HEK293T (cell line): ENCODE measurements at regions not wholly inside any gene's neighbourhood (a gene's known extent, or its start where the extent isn't known, plus 50 kb on each side); places are given as distances from the start of the nearest gene placed in this dataset.

Experiments
- CTCF ChIA-PET: fragments of 350-600 bp; formaldehyde crosslinking; extraction: SDS; loops from one replicate; lab custom pipeline; 2021; ENCODE audit warnings: antibody characterized with exemption, inconsistent platforms; lab: Yijun Ruan, JAX
- POLR2A ChIA-PET: fragments of 350-600 bp; formaldehyde crosslinking; extraction: SDS; loops from one replicate; lab custom pipeline; 2020; ENCODE audit warnings: antibody characterized with exemption, inconsistent platforms; lab: Yijun Ruan, JAX
- DNase-seq: peaks from one replicate; pipeline ENCODE4 v3.0.0; 2012; ENCODE audit warnings: mixed read lengths; ENCODE audit errors: extremely low spot score
- ARNT ChIP-seq: fragments of 450-650 bp; IDR thresholded peaks from 2 replicates; pipeline ENCODE4 v1.6.1; 2017; ENCODE audit warnings: mild to moderate bottlenecking
- BHLHE40 ChIP-seq: fragments of 450-650 bp; IDR thresholded peaks from 2 replicates; pipeline ENCODE4 v1.6.1; 2016; ENCODE audit warnings: mild to moderate bottlenecking, moderate library complexity, borderline replicate concordance
- CTBP1 ChIP-seq: fragments of 450-650 bp; IDR thresholded peaks from 2 replicates; pipeline ENCODE4 v1.6.1; 2016; ENCODE audit warnings: borderline replicate concordance
- ELF4 ChIP-seq: fragments of 450-650 bp; IDR thresholded peaks from 2 replicates; pipeline ENCODE4 v1.6.1; 2017; ENCODE audit warnings: antibody characterized with exemption
- FOXA1 ChIP-seq: fragments of 450-650 bp; IDR thresholded peaks from 2 replicates; pipeline ENCODE4 v1.6.1; 2016; ENCODE audit warnings: mild to moderate bottlenecking
- FOXK2 ChIP-seq: fragments of 450-650 bp; IDR thresholded peaks from 2 replicates; pipeline ENCODE4 v1.6.1; 2016; ENCODE audit warnings: mild to moderate bottlenecking
- FOXM1 ChIP-seq: fragments of 450-650 bp; IDR thresholded peaks from 2 replicates; pipeline ENCODE4 v1.6.1; 2017; ENCODE audit warnings: mild to moderate bottlenecking, borderline replicate concordance
- HDGF ChIP-seq: fragments of 450-650 bp; IDR thresholded peaks from 2 replicates; pipeline ENCODE4 v1.6.1; 2017; ENCODE audit warnings: antibody characterized with exemption, borderline replicate concordance
- L3MBTL2 ChIP-seq: fragments of 450-650 bp; conservative IDR thresholded peaks from 2 replicates; pipeline ENCODE4 v1.6.1; 2016; ENCODE audit warnings: mild to moderate bottlenecking
- LEF1 ChIP-seq: fragments of 450-650 bp; IDR thresholded peaks from 2 replicates; pipeline ENCODE4 v1.6.1; 2017; ENCODE audit warnings: mild to moderate bottlenecking, borderline replicate concordance
- NFRKB ChIP-seq: fragments of 450-650 bp; IDR thresholded peaks from 2 replicates; pipeline ENCODE4 v1.6.1; 2016; ENCODE audit warnings: mild to moderate bottlenecking, moderate library complexity
- PKNOX1 ChIP-seq: fragments of 450-650 bp; IDR thresholded peaks from 2 replicates; pipeline ENCODE4 v1.6.1; 2016
- SP1 ChIP-seq: fragments of 450-650 bp; IDR thresholded peaks from 2 replicates; pipeline ENCODE4 v1.6.1; 2017
- SUZ12 ChIP-seq: fragments of 450-650 bp; IDR thresholded peaks from 2 replicates; pipeline ENCODE4 v1.6.1; 2016; ENCODE audit warnings: mild to moderate bottlenecking
- TARDBP ChIP-seq: fragments of 450-650 bp; IDR thresholded peaks from 2 replicates; pipeline ENCODE4 v1.6.1; 2016
- ZNF384 ChIP-seq: fragments of 450-650 bp; IDR thresholded peaks from 2 replicates; pipeline ENCODE4 v1.6.1; 2016

- ChIA-PET CTCF (no interaction called here), POLR2A (no interaction called here)
- no peak for DNase-seq
- TF ChIP-seq NFRKB, result no peak
These were observed 1415.2 kb downstream of the AACS start for GRCh38 chr12:126480451-126480850.

- no peak for TF ChIP-seq ZNF384
- TF ChIP-seq SP1, result no peak
- no peak for TF ChIP-seq FOXM1
- no peak for TF ChIP-seq FOXK2
- no peak for TF ChIP-seq BHLHE40
- no peak for TF ChIP-seq SUZ12
- TF ChIP-seq L3MBTL2, result no peak
- TF ChIP-seq LEF1, result no peak
- ChIA-PET POLR2A (no interaction called here), CTCF (no interaction called here)
- no peak for DNase-seq
These were observed 1416.5 kb downstream of the AACS start for GRCh38 chr12:126481688-126482087.

- no peak for DNase-seq
- TF ChIP-seq HDGF, result no peak
- no peak for TF ChIP-seq ELF4
- TF ChIP-seq ARNT, result no peak
- no peak for TF ChIP-seq ZNF384
- no peak for TF ChIP-seq SP1
- no peak for TF ChIP-seq LEF1
- no peak for TF ChIP-seq L3MBTL2
- TF ChIP-seq SUZ12, result no peak
- ChIA-PET POLR2A (no interaction called here), CTCF (no interaction called here)
These were observed 1417.1 kb downstream of the AACS start for GRCh38 chr12:126482238-126482889.

GRCh38 chr12:126483145-126484068, 1418.2 kb downstream of the AACS start:
- CTCF ChIA-PET, result no interaction called here
- DNase-seq, result no peak
- no peak for TF ChIP-seq PKNOX1
- no peak for TF ChIP-seq NFRKB
- no peak for TF ChIP-seq HDGF
- no peak for TF ChIP-seq ZNF384
- no peak for TF ChIP-seq BHLHE40
- no peak for TF ChIP-seq FOXA1
- no peak for TF ChIP-seq TARDBP
- TF ChIP-seq LEF1, result no peak
- no peak for TF ChIP-seq FOXM1
- no peak for TF ChIP-seq ARNT
- TF ChIP-seq FOXK2, result no peak
- TF ChIP-seq L3MBTL2, result no peak
- POLR2A ChIA-PET, result no interaction called here

- CTCF ChIA-PET, result no interaction called here
- POLR2A ChIA-PET, result no interaction called here
- DNase-seq, result no peak
- no peak for TF ChIP-seq SUZ12
- no peak for TF ChIP-seq FOXA1
- TF ChIP-seq FOXK2, result no peak
- no peak for TF ChIP-seq TARDBP
- no peak for TF ChIP-seq NFRKB
- TF ChIP-seq ZNF384, result no peak
- TF ChIP-seq CTBP1, result no peak
- no peak for TF ChIP-seq HDGF
These were observed 1422.3 kb downstream of the AACS start for GRCh38 chr12:126487431-126487980.

- no peak for TF ChIP-seq FOXM1
- no peak for TF ChIP-seq TARDBP
- no peak for TF ChIP-seq ZNF384
- no peak for TF ChIP-seq L3MBTL2
- TF ChIP-seq NFRKB, result no peak
- no peak for TF ChIP-seq ARNT
- TF ChIP-seq BHLHE40, result no peak
- TF ChIP-seq FOXA1, result no peak
- no peak for DNase-seq
- ChIA-PET CTCF (no interaction called here), POLR2A (no interaction called here)
These were observed 1423.6 kb downstream of the AACS start for GRCh38 chr12:126488806-126489205.

- DNase-seq, result peak; percentile 5
- POLR2A ChIA-PET, result no interaction called here
- CTCF ChIA-PET, result no interaction called here
- TF ChIP-seq PKNOX1 (no peak), FOXM1 (no peak), FOXK2 (no peak), ARNT (no peak), ELF4 (no peak), SP1 (no peak), SUZ12 (no peak), ZNF384 (no peak), FOXA1 (no peak), BHLHE40 (no peak), CTBP1 (no peak), HDGF (no peak), LEF1 (no peak), TARDBP (no peak), NFRKB (no peak), L3MBTL2 (no peak)
These were observed 1426.9 kb downstream of the AACS start for GRCh38 chr12:126492181-126492580.
